ENCODE measurements at regions not wholly inside any gene's neighbourhood (a gene's known extent, or its start where the extent isn't known, plus 50 kb on each side); places are given as distances from the start of the nearest gene placed in this dataset.

DNA sequence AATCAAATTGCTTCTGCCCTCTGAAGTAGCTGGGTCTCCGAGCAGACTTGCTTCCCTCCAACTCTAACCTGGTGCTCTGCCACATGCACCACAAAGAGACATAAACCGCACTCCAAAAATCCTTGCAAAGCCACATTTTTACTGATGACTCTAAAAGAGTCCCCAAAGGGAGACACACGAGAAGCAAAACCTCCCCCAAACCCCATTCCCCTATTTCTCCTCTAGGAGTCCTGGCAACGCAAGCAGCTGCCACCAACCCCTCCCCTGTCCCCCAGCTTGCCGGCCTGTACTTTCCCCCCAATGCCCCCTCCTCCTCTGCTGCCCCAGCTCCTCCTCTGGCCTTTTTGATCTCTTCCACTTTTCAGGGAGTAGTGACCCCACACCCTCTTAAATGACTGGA is 180.1 kb upstream of the ARID1B start:
- H3K27ac ChIP-seq: no peak overlapping the region
- no peaks in the 10 kb centered on the region for H3K4me1 ChIP-seq
- H3K9me3 ChIP-seq: no peaks in the 10 kb centered on the region
- no peaks in the 10 kb centered on the region for H3K36me3 ChIP-seq
- whole genome bisulfite sequencing, 2 donors: 75 to 83% methylated on average over 5 of the region's 5 CpGs
- TF ChIP-seq EP300 (IDR thresholded peaks at IDR 0.05): no peak
- TF ChIP-seq, protein P1, sequence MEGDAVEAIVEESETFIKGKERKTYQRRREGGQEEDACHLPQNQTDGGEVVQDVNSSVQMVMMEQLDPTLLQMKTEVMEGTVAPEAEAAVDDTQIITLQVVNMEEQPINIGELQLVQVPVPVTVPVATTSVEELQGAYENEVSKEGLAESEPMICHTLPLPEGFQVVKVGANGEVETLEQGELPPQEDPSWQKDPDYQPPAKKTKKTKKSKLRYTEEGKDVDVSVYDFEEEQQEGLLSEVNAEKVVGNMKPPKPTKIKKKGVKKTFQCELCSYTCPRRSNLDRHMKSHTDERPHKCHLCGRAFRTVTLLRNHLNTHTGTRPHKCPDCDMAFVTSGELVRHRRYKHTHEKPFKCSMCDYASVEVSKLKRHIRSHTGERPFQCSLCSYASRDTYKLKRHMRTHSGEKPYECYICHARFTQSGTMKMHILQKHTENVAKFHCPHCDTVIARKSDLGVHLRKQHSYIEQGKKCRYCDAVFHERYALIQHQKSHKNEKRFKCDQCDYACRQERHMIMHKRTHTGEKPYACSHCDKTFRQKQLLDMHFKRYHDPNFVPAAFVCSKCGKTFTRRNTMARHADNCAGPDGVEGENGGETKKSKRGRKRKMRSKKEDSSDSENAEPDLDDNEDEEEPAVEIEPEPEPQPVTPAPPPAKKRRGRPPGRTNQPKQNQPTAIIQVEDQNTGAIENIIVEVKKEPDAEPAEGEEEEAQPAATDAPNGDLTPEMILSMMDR (IDR thresholded peaks at IDR 0.05): no peak
- TF ChIP-seq POLR2A (IDR thresholded peaks at IDR 0.05): no peak
- TF ChIP-seq POLR2AphosphoS5 (IDR thresholded peaks at IDR 0.05): no peak
- no peak overlapping the region for H3K4me3 ChIP-seq
- no peak for DNase-seq
- intact Hi-C loops (cut with DNase I): no loop called here
- H3K27me3 ChIP-seq: no peaks in the 10 kb centered on the region

DNA sequence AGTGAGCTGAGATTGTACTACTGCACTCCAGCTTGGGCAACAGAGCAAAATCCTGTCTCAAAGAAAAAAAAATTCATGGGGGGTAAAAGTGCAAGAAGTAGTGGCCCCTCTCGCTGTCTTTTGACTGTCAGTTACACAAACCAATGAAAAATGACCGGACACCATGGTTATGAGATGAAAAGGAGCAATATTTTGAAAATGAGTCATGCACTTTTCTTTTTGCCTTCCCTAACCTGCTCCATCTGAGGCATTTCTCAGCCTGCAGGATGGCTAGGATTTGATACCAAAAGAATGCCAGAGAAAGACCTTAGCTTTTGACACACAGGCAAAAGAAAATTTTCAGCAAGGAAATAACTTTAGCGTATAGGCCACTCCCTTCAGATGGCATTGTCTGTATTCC is 181.7 kb upstream of the ARID1B start:
- Histone ChIP-seq H3K4me3 (no peak overlapping the region), H3K4me1 (no peaks in the 10 kb centered on the region), H3K27ac (no peak overlapping the region), H3K9me3 (no peaks in the 10 kb centered on the region), H3K27me3 (no peaks in the 10 kb centered on the region), H3K36me3 (no peaks in the 10 kb centered on the region)
- no peak for DNase-seq
- TF ChIP-seq POLR2A (IDR thresholded peaks at IDR 0.05): no peak
- TF ChIP-seq EP300 (IDR thresholded peaks at IDR 0.05): no peak
- TF ChIP-seq, protein P1 (IDR thresholded peaks at IDR 0.05): no peak
- TF ChIP-seq POLR2AphosphoS5 (IDR thresholded peaks at IDR 0.05): no peak
- intact Hi-C loops (cut with DNase I): no loop called here
- 89 to 94% methylated on average over 3 of the region's 3 CpGs for WGBS, 2 donors

DNA sequence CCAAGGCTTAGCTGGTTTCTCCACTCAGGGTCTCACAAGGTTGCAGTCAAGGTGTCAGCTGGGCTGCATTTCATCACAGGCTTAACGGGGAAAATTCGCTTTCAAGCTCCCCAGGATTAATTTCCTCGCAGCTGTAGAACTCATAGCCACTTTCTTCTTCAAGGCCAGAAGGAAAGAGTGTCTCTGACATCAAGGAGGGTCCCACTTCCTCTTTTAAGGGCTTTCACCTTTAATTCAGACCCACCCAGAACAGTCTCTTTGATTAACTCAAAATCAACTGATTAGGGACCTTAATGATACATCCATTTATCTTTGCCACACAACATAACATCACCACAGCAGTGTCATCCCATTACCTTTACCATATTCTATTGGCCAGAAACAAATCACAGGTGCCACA is 183.3 kb upstream of the ARID1B start:
- Histone ChIP-seq H3K36me3 (no peaks in the 10 kb centered on the region), H3K4me1 (no peaks in the 10 kb centered on the region), H3K4me3 (no peak overlapping the region), H3K9me3 (no peaks in the 10 kb centered on the region), H3K27ac (no peak overlapping the region), H3K27me3 (no peaks in the 10 kb centered on the region)
- intact Hi-C loops (cut with DNase I): no loop called here
- TF ChIP-seq POLR2A (IDR thresholded peaks at IDR 0.05) (no peak), EP300 (IDR thresholded peaks at IDR 0.05) (no peak), POLR2AphosphoS5 (IDR thresholded peaks at IDR 0.05) (no peak)
- TF ChIP-seq, protein P1 (IDR thresholded peaks at IDR 0.05): no peak
- 94 to 95% methylated on average over 3 of the region's 3 CpGs for WGBS, 2 donors
- no peak for DNase-seq

DNA sequence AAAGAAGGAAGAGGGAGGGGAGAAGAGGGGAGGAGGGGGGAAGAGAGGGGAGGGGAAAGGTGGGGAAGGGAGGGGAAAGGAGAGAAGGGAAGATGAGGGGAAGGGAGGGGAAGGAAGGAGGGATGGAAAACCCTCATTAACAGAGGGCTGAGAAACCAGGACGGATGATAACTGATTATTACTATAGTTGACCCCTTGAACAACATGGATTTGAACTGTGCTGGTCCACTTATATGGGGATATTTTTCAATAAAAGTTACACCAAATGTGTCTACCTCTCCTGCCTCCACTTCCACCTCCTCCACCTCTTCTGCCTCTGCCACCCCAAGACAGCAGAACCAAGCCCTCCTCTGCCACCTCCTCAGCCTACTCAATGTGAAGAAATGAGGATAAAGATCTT is 184.1 kb upstream of the ARID1B start:
- TF ChIP-seq EP300 (IDR thresholded peaks at IDR 0.05) (no peak), POLR2A (IDR thresholded peaks at IDR 0.05) (no peak), POLR2AphosphoS5 (IDR thresholded peaks at IDR 0.05) (no peak)
- TF ChIP-seq, protein P1 (IDR thresholded peaks at IDR 0.05): no peak
- Histone ChIP-seq H3K27ac (no peak overlapping the region), H3K9me3 (no peaks in the 10 kb centered on the region), H3K36me3 (no peaks in the 10 kb centered on the region), H3K4me3 (no peak overlapping the region), H3K4me1 (no peaks in the 10 kb centered on the region), H3K27me3 (no peaks in the 10 kb centered on the region)
- DNase-seq: no peak
- WGBS, 2 donors: 85 to 96% methylated on average over 1 of the region's 1 CpG
- intact Hi-C loops (cut with DNase I): no loop called here

DNA sequence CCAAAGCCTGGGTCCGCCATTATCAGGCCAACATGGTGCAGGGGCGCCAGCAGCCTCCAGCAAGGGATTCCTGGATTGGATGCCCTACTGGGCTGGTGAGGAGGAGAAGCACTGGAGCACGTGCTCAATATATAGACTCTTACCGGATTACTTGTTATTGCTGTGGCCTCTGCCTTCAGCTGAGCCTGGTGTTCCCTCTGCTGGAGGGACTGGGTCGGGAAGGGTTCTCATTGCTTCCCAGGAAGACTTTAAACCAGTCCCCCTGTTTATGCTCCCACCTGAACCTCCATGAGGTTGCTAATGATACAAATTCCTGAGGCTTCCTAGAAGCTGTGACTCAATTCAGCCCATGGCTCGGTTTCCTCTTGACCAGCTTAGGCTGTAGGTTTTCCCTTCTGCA is 186.7 kb upstream of the ARID1B start:
- no peak overlapping the region for H3K4me3 ChIP-seq
- no peaks in the 10 kb centered on the region for H3K27me3 ChIP-seq
- no peaks in the 10 kb centered on the region for H3K36me3 ChIP-seq
- H3K4me1 ChIP-seq: no peaks in the 10 kb centered on the region
- no peak overlapping the region for H3K27ac ChIP-seq
- WGBS, 2 donors: 90 to 92% methylated on average over 6 of the region's 6 CpGs
- intact Hi-C loops (cut with DNase I): no loop called here
- DNase-seq: no peak
- H3K9me3 ChIP-seq: no peaks in the 10 kb centered on the region
- TF ChIP-seq POLR2A (IDR thresholded peaks at IDR 0.05) (no peak), POLR2AphosphoS5 (IDR thresholded peaks at IDR 0.05) (no peak), EP300 (IDR thresholded peaks at IDR 0.05) (no peak)
- TF ChIP-seq, protein P1 (IDR thresholded peaks at IDR 0.05): no peak

Measured in sigmoid colon (tissue), 6 donors.